Heart left ventricle (tissue), 13 donors: ENCODE measurements at regions not wholly inside any gene's neighbourhood (a gene's known extent, or its start where the extent isn't known, plus 50 kb on each side); places are given as distances from the start of the nearest gene placed in this dataset.

ENCODE experiments used
- CTCF ChIP-seq, 12 donors: fragments of 200-600 bp; sonication (generic) in 4 of 12; IDR thresholded peaks; one replicate each; pipeline versions ENCODE4 v1.5.0 to v1.8.0; 2018 to 2022; ENCODE audit warnings: antibody characterized with exemption in 12 of 12, mild to moderate bottlenecking in 5 of 12
- POLR2A ChIP-seq, 2 donors: fragments of 450-650 bp; IDR thresholded peaks; one replicate each; pipeline ENCODE4 v1.6.1; 2017; ENCODE audit warnings: antibody characterized with exemption in 2 of 2, mild to moderate bottlenecking in 2 of 2, moderate library complexity in 2 of 2
- donor health status: ischemic (EF 13 %, LVEDD 7.1; RV severe dilation, severe dysfunction).
- donor health status: DM: no; HTN: yes; CAD: no.
- donor health status: DM: no; HTN: no; CAD: no.
- donor health status: ischemic (EF 25% LVEDD 6.9; RV normal size, moderate dysfunction).
- donor health status: ischemic (EF 25% LVEDD 5.7; RV mildly dilated, moderate dysfunction).
- donor health status: ischemic (EF 35%, LVEDD 5.7; RV mildly dilated, moderate dysfunction).
- donor health status: nonischemic (EF 11% LVEDD 7.7; RV severe dilation, severe dysfunction).
- donor health status: DM: yes; HTN: yes; CAD: no.
- donor health status: PGD.
- donor health status: ischemic (EF 29% LVEDD 5.4; RV normal size, mild dysfunction).
- donor health status: nonischemic (EF 23%, LVEDD 6.1; RV moderate dilation, normal function).

GRCh38 chr2:194553980-194554379 is 1103.0 kb upstream of the SLC39A10 start:
- no peak for TF ChIP-seq CTCF (IDR thresholded peaks at IDR 0.05)
- no peak for TF ChIP-seq POLR2A (IDR thresholded peaks at IDR 0.05)
